G401.6 (cell line): ENCODE measurements at regions not wholly inside any gene's neighbourhood (a gene's known extent, or its start where the extent isn't known, plus 50 kb on each side); places are given as distances from the start of the nearest gene placed in this dataset.
"Not testable (repeated sequence)": the region's sequence is repeated elsewhere in the genome, so short reads cannot be mapped to it uniquely, and the experiment has no call there.

Source experiments
- FAIRE-seq: peaks from 2 replicates; lab custom pipeline; 2012; peaks lifted over from hg19 to GRCh38; lab: Jason Lieb, UNC

GRCh38 chr13:33340631-33341030 lies 55.1 kb upstream of the STARD13 start:
- no peak for FAIRE-seq

GRCh38 chr13:33341861-33342452 lies 56.4 kb upstream of the STARD13 start:
- no peak for FAIRE-seq

GRCh38 chr13:33345842-33346241 lies 60.3 kb upstream of the STARD13 start:
- no peak for FAIRE-seq

GRCh38 chr13:33347861-33348260 lies 62.3 kb upstream of the STARD13 start:
- no peak for FAIRE-seq

GRCh38 chr13:33348366-33348765 lies 62.8 kb upstream of the STARD13 start:
- FAIRE-seq: no peak

GRCh38 chr13:33349288-33349985 lies 63.9 kb upstream of the STARD13 start:
- no peak for FAIRE-seq

- no peak for FAIRE-seq
Observed at GRCh38 chr13:33349986-33350826, 64.7 kb upstream of the STARD13 start.

GRCh38 chr13:33351319-33351718 lies 65.8 kb upstream of the STARD13 start:
- no peak for FAIRE-seq

GRCh38 chr13:33352041-33352440 lies 66.5 kb upstream of the STARD13 start:
- FAIRE-seq: no peak

GRCh38 chr13:33352526-33352925 lies 67.0 kb upstream of the STARD13 start:
- FAIRE-seq: no peak

GRCh38 chr13:33353210-33353609 lies 67.7 kb upstream of the STARD13 start:
- no peak for FAIRE-seq

GRCh38 chr13:33353646-33354045 lies 68.1 kb upstream of the STARD13 start:
- no peak for FAIRE-seq

GRCh38 chr13:33355201-33355895 lies 69.8 kb upstream of the STARD13 start:
- FAIRE-seq: no peak

- not testable (repeated sequence) for FAIRE-seq
Observed at GRCh38 chr13:33358076-33358475, 72.5 kb upstream of the STARD13 start.

- FAIRE-seq: no peak
Observed at GRCh38 chr13:33362986-33363727, 77.6 kb upstream of the STARD13 start.

GRCh38 chr13:33364192-33364591 lies 78.6 kb upstream of the STARD13 start:
- FAIRE-seq: no peak

GRCh38 chr13:33366469-33367062 lies 81.0 kb upstream of the STARD13 start:
- no peak for FAIRE-seq

- FAIRE-seq: no peak
Observed at GRCh38 chr13:33367171-33367895, 81.8 kb upstream of the STARD13 start.

- FAIRE-seq: no peak
Observed at GRCh38 chr13:33367926-33368325, 82.4 kb upstream of the STARD13 start.

- FAIRE-seq: no peak
Observed at GRCh38 chr13:33369073-33369472, 83.5 kb upstream of the STARD13 start.
